NCI-H345 treated with DMSO at 0.1 percent for 48 hours (cell line): ENCODE measurements at regions not wholly inside any gene's neighbourhood (a gene's known extent, or its start where the extent isn't known, plus 50 kb on each side); places are given as distances from the start of the nearest gene placed in this dataset.

Experiments
- DNase-seq: peaks from one replicate; lab custom pipeline; 2025; ENCODE audit not compliant: unreplicated experiment; lab: John Stamatoyannopoulos, UW

GRCh38 chrX:25226151-25226550 lies 210.4 kb upstream of the ARX start:
- DNase-seq: no peak

DNA sequence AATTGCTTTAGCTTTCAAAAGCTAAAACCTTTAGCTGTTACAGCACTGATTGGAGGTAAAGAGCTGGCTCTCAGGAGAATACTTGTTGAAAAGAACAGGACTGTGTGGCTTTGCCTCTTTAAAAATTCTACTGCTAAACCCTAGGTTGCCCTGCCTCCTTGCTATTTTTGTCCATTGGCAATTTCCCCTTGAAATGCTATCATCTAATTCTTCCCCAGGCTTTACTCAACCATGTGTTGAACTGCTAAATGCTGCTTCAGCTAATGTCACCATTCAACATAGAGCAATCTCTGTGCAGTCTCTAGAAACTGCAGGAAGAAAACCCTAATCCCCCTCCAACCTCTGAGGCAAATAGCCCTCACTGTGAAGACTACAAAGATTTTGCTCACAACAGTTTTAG lies 203.7 kb upstream of the ARX start:
- no peak for DNase-seq

- no peak for DNase-seq
These were observed 197.8 kb upstream of the ARX start for GRCh38 chrX:25213611-25214010.

GRCh38 chrX:25207803-25208475 lies 192.2 kb upstream of the ARX start:
- DNase-seq: no peak

DNA sequence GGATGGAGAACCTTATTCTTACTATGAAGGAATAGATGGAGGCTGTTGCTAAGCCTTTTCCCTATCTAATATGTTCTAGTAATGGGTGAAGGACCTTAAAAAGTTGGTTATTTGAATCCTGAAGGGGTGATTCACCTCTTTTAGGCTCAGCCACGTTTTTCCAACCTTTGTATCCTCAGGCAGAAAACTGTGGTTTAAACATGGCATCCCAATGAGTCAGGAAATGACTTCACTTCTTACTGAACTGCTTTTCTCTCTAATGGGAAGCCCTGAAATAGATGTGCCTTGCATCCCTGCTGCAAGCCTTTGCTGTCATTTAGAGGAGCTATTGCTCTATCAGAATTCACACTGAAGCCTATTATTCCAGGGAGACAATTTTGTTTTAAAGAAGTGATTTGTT lies 191.0 kb upstream of the ARX start:
- no peak for DNase-seq

- DNase-seq: no peak
These were observed 188.4 kb upstream of the ARX start for GRCh38 chrX:25204182-25204581.

DNA sequence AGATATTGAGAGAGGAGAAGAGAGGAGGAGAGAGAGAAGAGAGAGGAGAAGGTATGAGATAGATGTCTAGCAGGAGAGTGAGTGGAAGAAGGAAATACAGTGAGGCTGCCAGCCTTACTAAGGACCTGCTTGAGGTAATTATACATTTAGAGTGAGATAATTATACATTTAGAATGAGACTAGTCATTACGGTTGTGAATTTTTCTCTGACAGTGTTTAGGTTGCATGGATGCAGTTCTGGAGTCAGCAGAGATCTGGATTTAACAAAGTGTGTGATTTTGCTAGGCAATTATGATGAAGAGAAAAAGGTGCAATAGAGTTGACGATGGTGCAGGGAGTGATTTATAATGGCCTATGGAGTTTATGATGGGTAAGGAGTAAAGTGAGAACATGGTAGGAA lies 187.1 kb upstream of the ARX start:
- no peak for DNase-seq

DNA sequence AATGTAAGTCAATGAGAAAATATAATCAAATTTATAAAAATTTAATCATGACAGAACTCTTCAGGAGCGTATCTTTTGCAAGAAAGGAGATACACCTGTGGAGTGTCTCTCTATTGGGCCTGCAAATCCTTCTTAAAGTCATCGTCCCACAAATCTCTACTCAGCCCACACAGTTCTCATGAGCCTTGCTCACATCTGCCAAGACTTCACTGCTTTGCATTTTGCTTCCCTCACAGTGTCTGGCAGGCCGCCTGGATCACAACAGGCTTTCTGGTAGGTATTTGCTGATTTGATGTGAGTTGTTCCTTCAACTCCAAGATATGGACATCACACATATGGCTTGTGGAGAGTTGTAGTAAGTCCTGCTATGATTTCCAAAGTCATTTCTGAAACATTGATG lies 183.1 kb upstream of the ARX start:
- DNase-seq: no peak

DNA sequence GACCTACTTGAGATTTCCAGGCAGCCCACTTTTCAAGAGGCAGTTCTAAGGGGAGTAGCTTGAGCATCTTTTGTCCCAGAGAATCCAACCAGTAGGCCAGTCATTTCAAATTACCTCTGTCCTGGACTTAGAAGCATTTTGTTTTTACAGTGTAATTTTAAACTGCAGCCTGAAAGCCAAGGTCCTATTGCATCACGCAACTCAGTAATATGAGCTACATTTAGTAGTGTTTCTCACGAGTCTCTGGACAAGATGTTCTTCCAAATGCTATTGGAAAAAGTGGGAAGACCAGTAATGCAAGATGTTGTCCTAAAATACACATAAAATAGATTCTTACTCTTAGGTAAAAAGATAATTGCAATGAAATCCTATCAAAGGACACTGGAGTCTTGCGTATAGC lies 182.5 kb upstream of the ARX start:
- DNase-seq: no peak

GRCh38 chrX:25196221-25196620 lies 180.5 kb upstream of the ARX start:
- no peak for DNase-seq

DNA sequence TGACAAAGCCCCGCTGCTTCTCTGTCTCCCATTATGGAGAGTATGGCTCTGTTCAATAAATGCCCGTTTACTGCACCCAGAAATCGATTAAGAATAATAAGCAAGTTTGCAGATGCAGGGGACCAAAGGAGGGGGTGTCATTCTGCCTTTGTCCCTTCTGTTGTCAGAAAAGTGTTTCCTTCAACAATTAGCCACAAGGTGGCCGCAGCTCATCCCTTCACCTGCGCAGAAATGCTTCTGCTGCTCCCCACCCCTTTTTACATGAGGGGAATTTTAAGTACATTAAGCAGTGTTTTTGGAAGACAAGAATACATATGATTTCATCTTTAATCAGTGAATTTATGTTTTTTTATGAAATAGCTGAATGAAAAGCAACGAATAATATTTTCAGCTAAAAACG lies 175.6 kb upstream of the ARX start:
- DNase-seq: no peak

DNA sequence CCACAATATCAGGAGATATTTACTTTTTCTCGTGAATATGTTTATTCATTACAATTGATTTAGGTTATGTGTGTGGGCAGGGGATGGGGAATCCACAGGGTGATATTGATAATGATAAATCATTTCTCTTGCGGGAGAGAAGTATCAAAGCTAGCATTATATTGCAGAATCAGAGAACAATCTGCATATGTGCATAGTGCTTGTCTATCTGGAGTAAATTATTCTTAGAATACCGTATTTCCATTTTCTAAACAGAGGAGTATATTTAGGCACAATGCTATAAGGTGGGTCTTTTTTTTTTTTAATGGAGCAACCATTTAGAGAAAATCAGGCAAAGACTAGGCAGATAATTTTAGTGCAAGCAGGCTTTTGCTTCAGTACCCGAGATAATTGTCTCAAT lies 166.0 kb upstream of the ARX start:
- no peak for DNase-seq

GRCh38 chrX:25180242-25180641 lies 164.5 kb upstream of the ARX start:
- no peak for DNase-seq

DNA sequence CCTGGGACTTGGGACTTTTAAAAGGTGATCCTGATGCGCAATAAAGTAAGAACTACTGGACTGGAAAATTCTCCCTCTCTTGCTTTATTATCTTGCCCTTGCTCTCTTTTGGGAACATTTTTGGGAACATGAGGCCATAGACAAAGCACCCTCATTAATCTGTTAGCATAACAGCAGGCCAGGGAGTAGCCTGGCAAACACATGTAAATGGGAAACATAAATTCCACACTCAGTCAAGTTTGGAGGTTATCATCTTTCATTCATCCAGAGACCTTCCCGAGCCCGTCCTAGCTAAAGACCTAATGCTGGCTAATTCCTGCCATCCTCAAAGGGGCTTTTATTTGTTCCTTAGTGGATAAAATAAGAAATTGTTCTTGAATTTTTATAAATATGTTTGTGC lies 162.8 kb upstream of the ARX start:
- no peak for DNase-seq

GRCh38 chrX:25175743-25176142 lies 160.0 kb upstream of the ARX start:
- DNase-seq: no peak

- DNase-seq: no peak
These were observed 159.4 kb upstream of the ARX start for GRCh38 chrX:25175171-25175570.

DNA sequence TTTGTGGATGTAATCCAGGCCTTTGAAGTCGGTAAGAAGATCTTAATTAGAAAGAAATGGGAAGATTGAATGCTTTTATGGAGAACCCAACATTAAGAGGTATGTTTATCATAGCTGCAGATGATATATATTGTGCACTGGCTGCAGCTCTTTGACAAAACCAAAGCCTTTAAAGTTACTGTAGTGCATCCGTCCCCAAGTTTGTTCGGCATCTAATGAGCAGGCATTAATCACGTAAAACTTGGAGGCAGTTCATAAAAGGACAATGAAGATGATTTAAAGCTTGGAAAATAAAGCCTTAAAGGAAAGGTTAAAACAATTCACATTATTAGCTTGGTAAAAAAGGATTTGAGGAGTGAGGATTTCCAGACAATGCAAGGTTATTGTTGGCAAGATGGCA lies 150.8 kb upstream of the ARX start:
- DNase-seq: no peak

- DNase-seq: no peak
These were observed 150.4 kb upstream of the ARX start for GRCh38 chrX:25166145-25166544.

DNA sequence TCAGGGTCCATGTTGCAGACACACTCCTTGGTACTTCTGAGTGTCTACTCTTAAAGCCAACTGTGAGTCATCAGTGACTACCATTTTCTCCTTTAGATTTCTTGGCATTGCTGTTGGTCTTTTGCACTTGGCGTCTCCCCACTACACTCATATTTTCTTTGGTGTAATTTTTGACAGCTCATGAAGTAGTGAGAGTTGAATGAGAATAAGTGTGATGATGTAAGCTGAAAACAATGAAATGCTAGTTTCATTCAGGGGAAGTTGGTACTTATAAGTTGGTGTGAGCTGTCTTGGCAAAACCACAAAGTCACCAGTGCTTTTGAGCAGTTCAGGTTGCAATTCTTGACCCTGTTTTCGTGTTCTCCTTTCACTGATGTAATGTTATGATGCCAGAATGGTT lies 142.9 kb upstream of the ARX start:
- no peak for DNase-seq

DNA sequence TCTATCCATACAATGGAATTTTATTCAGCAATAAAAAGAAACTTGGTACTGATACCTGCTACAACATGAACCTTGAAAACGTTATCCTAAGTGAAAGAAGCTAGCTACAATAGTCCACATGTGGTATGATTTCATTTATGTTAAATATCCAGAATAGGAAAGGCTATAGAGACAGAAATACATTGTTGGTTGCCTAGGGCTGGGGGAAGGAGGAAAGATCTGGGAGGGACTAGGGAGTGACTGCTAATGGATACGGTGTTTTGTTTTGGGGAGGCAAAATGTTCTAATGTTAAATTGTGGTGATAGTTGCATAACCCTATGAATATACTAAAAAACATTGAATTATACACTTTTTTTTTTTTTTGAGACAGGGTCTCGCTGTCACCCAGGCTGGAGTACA lies 141.1 kb upstream of the ARX start:
- no peak for DNase-seq

DNA sequence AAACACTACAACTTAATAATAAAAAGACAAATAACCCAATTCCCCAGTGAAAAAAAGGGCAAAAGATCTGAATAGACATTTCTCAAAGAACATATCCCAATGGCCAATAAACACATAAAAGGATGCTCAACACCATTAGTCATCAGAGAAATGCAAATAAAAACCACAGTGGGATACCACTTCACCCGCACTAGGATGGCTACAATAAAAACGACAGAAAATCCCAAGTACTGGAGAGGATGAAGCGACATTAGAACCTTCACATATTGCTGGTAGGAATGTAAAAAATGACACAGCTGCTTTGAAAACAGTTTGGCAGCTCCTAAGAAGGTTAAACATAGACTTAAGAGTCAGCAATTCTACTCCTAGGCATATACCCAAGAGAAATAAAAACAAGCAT lies 140.6 kb upstream of the ARX start:
- peak; percentile 45 for DNase-seq

- DNase-seq: peak; percentile 18
These were observed 138.4 kb upstream of the ARX start for GRCh38 chrX:25154168-25154567.

DNA sequence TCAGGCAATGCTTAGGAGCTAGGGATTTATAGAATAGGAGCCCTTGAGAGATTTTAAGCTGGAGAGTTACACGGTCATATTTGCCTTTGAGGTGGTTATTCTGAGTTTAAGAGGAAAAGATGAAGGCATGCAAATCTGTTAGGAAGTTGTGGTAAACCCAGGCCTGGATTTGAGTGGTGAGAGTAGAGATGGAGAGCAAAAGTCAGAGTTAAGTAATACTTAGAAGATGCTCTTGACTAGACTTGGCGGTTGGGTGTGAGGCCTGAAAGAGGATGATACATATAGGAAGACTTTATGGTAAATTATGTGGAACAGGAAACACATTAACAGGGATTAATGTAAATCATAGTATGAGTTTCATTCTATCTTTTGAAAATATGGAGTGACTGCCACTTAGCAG lies 136.0 kb upstream of the ARX start:
- DNase-seq: no peak
